ENCODE measurements at regions not wholly inside any gene's neighbourhood (a gene's known extent, or its start where the extent isn't known, plus 50 kb on each side); places are given as distances from the start of the nearest gene placed in this dataset.

- 36 to 64% methylated on average over 1 of the region's 1 CpG for WGBS, 2 donors
- Histone ChIP-seq H3K27ac (no peak overlapping the region), H3K4me1 (no peaks in the 10 kb centered on the region), H3K4me3 (no peak overlapping the region), H3K27me3 (no peaks in the 10 kb centered on the region), H3K9me3 (peaks cover 0 to 16% (median 13%) of the 10 kb centered on the region in 3 donors), H3K36me3 (no peaks in the 10 kb centered on the region)
- TF ChIP-seq POLR2A (IDR thresholded peaks at IDR 0.05) (no peak), CTCF (IDR thresholded peaks at IDR 0.05) (no peak)
- DNase-seq, result no peak
- intact Hi-C loops (cut with DNase I), result no loop called here
Measured at GRCh38 chr2:187155476-187155875, 292.6 kb downstream of the CALCRL start.

GRCh38 chr2:187150670-187151069 lies 297.4 kb downstream of the CALCRL start:
- H3K9me3 ChIP-seq, result peaks cover 0 to 6% (median 3%) of the 10 kb centered on the region in 3 donors

GRCh38 chr2:187148059-187148714 lies 299.2 kb upstream of the ZSWIM2 start:
- no peak for DNase-seq
- WGBS, 2 donors, result 25 to 59% methylated on average over 2 of the region's 2 CpGs
- H3K27me3 ChIP-seq, result no peaks in the 10 kb centered on the region
- intact Hi-C loops (cut with DNase I), result no loop called here
- TF ChIP-seq POLR2A (IDR thresholded peaks at IDR 0.05), result no peak
- no peak for TF ChIP-seq CTCF (IDR thresholded peaks at IDR 0.05)
- H3K4me3 ChIP-seq, result no peak overlapping the region
- H3K9me3 ChIP-seq, result no peaks in the 10 kb centered on the region
- H3K4me1 ChIP-seq, result no peaks in the 10 kb centered on the region
- no peak overlapping the region for H3K27ac ChIP-seq
- H3K36me3 ChIP-seq, result no peaks in the 10 kb centered on the region

More at GRCh38 chr2:187150670-187151069, 297.4 kb downstream of the CALCRL start:
- 51 to 58% methylated on average over 3 of the region's 3 CpGs for WGBS, 2 donors
- Histone ChIP-seq H3K27me3 (no peaks in the 10 kb centered on the region), H3K4me1 (no peaks in the 10 kb centered on the region), H3K36me3 (no peaks in the 10 kb centered on the region), H3K27ac (no peak overlapping the region), H3K4me3 (no peak overlapping the region)
- TF ChIP-seq POLR2A (IDR thresholded peaks at IDR 0.05) (no peak), CTCF (IDR thresholded peaks at IDR 0.05) (no peak)
- intact Hi-C loops (cut with DNase I), result no loop called here
- no peak for DNase-seq

- DNase-seq, result no peak
- intact Hi-C loops (cut with DNase I), result no loop called here
- Histone ChIP-seq H3K4me1 (no peaks in the 10 kb centered on the region), H3K27ac (no peak overlapping the region), H3K36me3 (no peaks in the 10 kb centered on the region), H3K9me3 (no peaks in the 10 kb centered on the region), H3K4me3 (no peak overlapping the region), H3K27me3 (no peaks in the 10 kb centered on the region)
- TF ChIP-seq CTCF (IDR thresholded peaks at IDR 0.05) (no peak), POLR2A (IDR thresholded peaks at IDR 0.05) (no peak)
- WGBS, 2 donors, result 73 to 80% methylated on average over 3 of the region's 3 CpGs
Measured at GRCh38 chr2:187143537-187143936, 294.6 kb upstream of the ZSWIM2 start.

GRCh38 chr2:187139469-187139868 lies 290.5 kb upstream of the ZSWIM2 start:
- Histone ChIP-seq H3K27ac (no peak overlapping the region), H3K36me3 (no peaks in the 10 kb centered on the region), H3K4me3 (no peak overlapping the region), H3K9me3 (no peaks in the 10 kb centered on the region), H3K4me1 (no peaks in the 10 kb centered on the region), H3K27me3 (no peaks in the 10 kb centered on the region)
- no peak for TF ChIP-seq CTCF (IDR thresholded peaks at IDR 0.05)
- TF ChIP-seq POLR2A (IDR thresholded peaks at IDR 0.05), result no peak
- intact Hi-C loops (cut with DNase I), result no loop called here
- no peak for DNase-seq
